Activated T-cell treated with anti-CD3 and anti-CD28 coated beads for 24 hours (primary cell): ENCODE measurements at regions not wholly inside any gene's neighbourhood (a gene's known extent, or its start where the extent isn't known, plus 50 kb on each side); places are given as distances from the start of the nearest gene placed in this dataset.
"Not testable (repeated sequence)": the region's sequence is repeated elsewhere in the genome, so short reads cannot be mapped to it uniquely, and the experiment has no call there.

ENCODE experiments used
- DNase-seq: peaks from one replicate; pipeline ENCODE4 v3.0.0-alpha.2; 2020; ENCODE audit warnings: low read depth

DNA sequence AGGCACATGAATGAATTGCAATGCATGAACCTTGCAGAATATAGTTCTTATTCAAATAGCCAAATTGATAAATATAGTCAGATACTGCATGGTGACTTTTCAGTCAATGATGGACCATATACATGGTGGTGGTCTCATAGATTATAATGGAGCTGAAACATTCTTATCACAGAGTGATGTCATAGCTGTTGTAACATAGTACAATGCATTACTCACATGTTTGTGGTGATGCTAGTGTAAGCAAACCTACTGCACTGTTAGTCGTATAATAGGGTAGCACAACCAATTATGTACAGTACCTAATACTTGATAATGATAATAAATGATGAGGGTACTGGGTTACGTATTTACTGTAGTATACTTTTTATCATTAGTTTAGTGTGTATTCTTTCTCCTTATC is 280.3 kb downstream of the BCAT1 start:
- no peak for DNase-seq

GRCh38 chr12:24664161-24664880 is 284.6 kb downstream of the BCAT1 start:
- no peak for DNase-seq

DNA sequence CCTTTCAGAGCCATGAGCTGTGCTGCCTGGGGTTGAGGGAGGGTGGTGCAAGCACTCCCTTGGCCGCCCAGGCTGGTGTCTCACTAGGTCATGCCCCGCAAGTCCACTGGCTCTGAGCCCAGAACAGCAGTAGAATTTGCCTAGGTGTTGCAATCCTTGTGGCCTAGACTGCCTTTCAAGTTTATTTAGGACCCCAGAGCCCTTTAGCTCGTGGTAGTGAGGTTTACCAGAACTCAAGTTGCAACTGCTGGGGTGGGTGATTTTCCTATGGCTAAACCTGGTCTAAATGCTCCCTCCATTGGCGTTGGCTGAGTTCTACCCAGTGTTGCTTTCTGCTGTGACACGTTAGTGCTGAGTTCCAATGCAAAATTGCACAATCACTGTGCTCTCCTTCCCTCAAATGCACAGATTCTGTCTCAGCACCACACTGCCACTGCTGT is 287.2 kb downstream of the BCAT1 start:
- no peak for DNase-seq

GRCh38 chr12:24659016-24659415 is 289.9 kb downstream of the BCAT1 start:
- no peak for DNase-seq

DNA sequence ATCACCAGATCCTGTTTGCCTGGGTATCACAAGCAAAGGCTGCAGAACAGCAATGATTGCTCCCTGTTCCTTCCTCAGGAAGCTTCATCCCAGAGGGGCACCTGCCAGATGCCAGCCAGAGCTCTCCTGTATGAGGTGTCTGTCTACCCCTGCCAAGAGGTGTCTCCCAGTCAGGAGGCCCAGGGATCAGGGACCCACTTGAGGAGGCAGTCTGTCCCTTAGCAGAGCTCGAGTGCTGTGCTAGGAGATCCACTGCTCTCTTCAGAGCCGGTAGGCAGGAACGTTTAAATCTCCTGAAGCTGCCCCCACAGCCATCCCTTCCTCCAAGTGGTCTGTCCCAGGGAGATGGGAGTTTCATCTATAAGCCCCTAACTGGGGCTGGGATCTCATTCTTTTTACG is 294.6 kb downstream of the BCAT1 start:
- not testable (repeated sequence) for DNase-seq

DNA sequence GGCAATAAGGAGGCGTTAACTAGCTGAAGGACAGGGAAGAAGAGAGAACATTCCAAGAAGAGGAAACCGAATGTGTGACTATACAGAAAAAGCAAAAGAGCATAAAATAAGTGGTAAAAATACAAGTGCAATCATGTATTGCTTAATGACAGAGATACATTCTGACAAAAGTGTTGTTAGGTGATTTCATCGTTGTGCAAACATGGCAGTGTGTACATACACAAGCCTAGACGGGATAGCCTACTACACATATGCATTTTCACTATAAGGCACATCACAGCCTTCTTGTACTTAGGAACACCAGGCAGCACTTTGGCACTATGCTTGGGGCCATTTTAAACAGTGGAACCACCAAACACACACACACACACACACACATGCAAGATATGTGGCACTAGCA is 299.3 kb downstream of the BCAT1 start:
- DNase-seq, result no peak

DNA sequence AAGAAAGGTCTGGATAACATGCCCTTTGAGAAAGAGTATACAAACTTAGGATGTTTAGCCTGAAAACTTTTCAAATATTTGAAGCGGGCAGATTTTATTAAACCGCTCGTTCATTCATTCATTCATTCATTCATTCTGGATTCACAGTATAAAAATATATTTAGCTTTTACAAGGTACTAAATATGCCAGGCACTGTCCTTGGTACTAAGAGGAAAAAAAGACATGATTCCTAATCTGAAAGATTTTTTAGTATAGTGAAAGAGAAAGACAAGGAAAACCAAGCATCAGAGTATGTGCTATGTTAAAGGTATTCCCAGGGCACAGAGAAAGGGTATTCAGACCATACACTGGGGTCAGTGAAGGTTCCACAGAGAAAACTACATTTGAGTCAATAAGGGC is 299.7 kb downstream of the BCAT1 start:
- DNase-seq, result no peak

GRCh38 chr12:24645254-24645653 is 303.6 kb downstream of the BCAT1 start:
- DNase-seq, result no peak

DNA sequence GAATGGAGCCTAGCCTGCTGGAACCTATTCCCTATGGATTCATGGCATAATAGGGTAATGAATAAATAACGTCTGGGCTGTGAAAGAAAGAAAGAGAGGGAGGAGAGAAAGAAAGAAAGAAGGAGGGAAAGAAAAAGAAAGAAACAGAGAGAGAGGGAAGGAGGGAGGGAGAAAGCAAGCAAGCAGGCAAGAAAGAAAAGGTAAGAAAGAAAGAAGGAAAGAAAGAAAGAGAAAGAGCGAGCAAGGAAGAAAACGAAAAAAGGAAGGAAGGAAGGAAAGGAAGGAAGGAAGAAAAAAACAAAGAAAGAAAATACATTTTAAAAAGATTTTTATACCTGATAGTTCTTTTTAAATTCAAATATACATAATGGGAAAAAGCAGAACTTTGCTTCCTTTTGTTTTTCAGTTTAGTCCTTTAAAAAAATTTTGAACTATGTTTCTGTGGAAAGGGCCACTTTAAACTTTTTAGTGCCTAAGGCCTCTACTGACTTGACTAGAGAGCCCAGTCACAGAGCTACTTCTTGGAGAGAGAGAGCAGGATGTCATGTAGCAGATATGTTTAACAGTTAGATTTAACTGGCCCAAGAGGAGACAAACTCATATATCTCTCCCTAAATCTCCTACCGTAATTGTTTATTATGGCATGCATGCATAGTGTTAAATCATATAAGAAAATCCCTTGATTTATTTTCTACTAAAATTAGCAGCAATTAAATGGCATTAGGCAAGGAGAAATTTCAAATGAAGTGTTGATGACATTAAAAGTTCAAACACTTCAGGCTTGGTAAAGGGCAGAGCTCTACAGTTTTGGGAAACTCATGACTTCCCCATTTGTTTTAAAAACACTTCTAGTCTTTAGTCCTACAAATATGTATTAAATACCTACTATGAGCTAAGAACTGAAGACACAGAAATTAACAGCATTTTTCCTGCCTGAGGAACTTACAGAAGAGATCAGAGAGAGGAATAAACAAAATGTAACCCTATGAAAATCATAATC is 305.5 kb downstream of the BCAT1 start:
- DNase-seq, result no peak

DNA sequence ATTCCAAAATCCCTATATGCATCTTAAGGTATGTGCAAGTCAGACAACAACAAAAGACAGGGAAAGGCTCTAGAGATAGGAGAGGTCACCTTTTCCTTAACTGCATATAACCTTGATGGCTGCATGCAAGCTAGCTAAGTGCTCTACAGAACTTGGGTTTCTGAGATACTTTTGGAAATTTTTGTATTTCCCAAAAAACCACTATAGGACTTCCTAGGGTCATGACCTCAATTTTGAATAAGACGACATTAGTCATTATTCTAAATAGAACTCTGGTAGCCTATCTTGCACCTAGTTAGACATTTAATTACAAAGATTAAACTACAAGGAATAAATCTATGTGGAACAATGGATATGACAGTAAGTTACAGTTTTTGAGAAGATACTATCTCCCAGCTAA is 309.3 kb downstream of the BCAT1 start:
- DNase-seq, result no peak

DNA sequence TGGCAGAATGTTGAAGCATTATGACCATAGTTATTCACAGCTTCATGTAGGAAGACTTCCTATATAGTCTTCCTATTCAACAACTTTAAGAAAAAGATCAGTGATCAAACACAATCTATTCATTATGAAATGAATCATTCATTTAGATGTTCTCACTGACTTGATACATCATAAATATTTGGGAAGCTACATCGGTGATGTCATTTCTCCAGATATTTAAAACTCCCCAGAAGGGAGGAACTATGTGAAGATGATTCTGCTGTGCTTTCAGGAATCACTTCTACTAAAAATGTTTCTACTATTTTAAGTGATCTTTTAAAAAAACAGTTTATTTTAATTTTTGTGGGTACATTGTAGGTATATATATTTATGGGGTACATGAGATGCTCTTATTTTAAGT is 316.4 kb downstream of the BCAT1 start:
- DNase-seq, result no peak

- no peak for DNase-seq
These were observed 317.1 kb downstream of the BCAT1 start for GRCh38 chr12:24631676-24632426.

DNA sequence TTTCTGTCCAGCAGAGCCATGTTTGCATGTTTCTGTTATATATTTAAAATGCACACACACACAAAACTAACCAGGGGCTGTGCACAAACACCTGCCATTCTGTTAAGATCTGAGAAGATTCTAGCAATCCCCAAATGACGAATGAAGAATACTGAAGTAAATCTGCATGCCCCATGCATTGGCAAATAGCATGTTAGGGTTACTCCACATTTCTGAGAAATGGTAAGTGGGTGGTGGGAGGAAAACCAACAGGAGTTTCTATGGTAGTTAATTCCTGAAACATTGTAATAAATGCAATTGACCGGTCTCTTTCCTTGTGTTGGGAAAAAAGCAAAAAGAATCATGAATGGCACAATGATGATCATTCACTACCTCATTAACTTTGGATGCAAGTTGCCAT is 318.0 kb downstream of the BCAT1 start:
- DNase-seq, result no peak

DNA sequence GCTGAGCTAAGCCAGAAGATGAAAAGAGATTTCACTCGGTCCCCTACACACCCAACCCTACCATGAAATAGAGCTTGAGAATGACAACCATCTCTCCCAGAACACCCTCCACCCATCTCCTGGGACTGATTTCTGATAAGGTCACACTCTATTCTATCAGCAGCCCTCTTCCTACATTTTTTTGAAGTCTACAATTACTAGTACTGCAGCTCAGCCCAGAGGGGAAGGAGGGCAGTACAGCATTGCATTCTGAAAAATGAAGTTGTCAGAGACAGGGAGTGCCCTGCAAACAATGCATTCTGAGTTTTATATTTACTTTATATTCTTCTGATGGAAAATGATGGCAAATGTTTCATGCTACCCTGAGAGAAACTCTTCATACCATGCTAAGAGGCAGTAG is 318.5 kb downstream of the BCAT1 start:
- DNase-seq, result no peak

GRCh38 chr12:24625103-24625502 is 323.8 kb downstream of the BCAT1 start:
- no peak for DNase-seq

DNA sequence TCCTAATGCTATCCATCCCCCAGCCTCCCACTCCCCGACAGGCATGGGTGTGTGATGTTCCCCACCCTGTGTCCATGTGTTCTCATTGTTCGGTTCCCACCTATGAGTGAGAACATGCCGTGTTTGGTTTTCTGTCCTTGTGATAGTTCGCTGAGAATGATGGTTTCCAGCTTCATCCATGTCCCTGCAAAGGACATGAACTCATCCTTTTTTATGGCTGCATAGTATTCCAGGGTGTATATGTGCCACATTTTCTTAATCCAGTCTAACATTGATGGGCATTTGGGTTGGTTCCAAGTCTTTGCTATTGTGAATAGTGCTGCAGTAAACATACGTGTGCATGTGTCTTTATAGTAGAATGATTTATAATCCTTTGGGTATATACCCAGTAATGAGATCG is 328.9 kb downstream of the BCAT1 start:
- DNase-seq, result not testable (repeated sequence)

DNA sequence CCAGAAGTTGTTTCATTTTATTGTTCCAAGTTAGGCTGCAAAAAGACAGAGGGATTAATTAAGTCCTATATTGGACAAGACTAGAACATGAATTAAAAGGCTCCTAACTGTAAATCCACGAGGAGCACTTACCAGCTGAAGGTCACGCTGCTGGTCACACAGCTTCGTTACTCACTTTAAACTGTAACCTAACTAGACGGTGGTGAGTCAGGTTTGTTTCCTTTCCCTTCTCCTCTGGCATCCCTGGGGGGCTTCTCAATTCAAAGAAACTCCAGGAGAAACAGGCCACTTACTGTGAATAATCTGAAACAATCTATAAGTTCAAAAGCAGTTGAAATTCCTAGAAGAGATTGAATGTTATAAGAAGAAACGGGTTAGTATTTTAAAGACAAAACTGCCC is 331.4 kb downstream of the BCAT1 start:
- DNase-seq, result no peak

GRCh38 chr12:24615967-24616411 is 332.9 kb downstream of the BCAT1 start:
- no peak for DNase-seq

- DNase-seq, result no peak
These were observed 340.1 kb downstream of the BCAT1 start for GRCh38 chr12:24608637-24609285.

DNA sequence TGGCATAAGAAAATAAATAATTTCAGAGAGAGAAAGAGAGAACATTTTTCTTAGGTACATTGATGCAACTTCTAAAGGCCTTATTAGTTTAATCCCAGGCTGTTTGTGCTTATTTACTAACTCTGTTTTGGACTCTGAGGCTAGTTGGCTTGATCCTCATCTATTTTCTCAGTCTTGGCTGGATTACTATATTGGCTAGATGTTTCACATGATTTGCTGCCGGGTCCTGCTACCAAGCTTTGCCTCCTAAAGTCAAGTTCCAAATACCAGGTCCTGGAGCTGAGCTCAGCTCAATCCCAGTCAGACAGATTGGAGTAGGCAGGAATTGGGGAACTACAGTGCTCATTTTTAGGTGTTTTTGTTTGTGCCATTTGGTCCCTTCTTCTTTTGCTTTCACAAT is 340.8 kb downstream of the BCAT1 start:
- DNase-seq, result no peak

- DNase-seq, result no peak
These were observed 343.0 kb downstream of the BCAT1 start for GRCh38 chr12:24605916-24606315.

- no peak for DNase-seq
These were observed 343.4 kb downstream of the BCAT1 start for GRCh38 chr12:24605466-24605865.
